MM.1S (cell line): ENCODE measurements at regions not wholly inside any gene's neighbourhood (a gene's known extent, or its start where the extent isn't known, plus 50 kb on each side); places are given as distances from the start of the nearest gene placed in this dataset.

ENCODE experiments used
- CTCF ChIP-seq: fragments of 300-600 bp; sonication (generic); IDR thresholded peaks from 2 replicates; pipeline ENCODE4 v1.5.1; 2016; ENCODE audit warnings: antibody characterized with exemption, low read length, mixed read lengths
- EZH2 ChIP-seq: fragments of 300-600 bp; sonication (generic); optimal IDR thresholded peaks from 2 replicates; pipeline ENCODE3; 2017; ENCODE audit warnings: low read depth, mild to moderate bottlenecking, antibody characterized with exemption, low read length, mixed read lengths

DNA sequence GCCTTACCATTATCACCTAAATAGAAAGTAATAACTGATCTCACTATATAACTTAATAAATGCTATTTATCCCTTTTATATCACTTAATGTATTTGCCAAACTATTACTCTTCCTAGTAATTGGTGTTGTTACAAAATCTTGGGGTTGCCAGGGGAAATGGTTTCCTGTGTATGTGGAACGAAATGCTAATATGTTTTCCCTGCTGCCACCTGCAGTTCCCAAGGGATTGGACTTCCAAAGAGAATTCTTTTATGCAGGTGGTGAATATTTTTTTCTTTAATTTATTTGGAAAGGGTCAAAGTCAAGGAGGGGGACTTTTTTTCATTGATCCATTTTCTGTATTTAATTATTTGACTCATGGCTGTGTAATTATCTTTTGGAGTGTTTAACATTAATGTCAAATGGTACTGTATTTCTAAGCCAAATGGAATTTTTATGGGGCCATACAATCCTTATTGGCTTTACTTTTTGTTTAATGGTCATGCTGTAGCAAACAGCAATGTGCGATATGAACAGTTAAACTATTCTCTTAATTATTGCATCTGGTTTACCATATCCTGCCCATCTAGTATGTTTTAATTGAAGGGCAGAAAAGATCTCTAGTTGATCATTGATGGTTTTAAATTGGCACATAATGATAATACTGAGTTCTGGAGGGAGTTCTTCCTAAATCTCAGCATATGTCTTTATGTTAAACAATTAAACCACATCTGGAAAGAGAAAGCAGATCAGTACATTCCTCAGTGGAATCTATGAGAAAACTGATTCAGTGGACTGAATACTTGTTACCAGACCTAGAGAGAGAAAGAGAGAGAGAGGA lies 486.3 kb downstream of the TTLL7 start:
- TF ChIP-seq EZH2 (no peak), CTCF (no peak)
